ENCODE measurements at regions not wholly inside any gene's neighbourhood (a gene's known extent, or its start where the extent isn't known, plus 50 kb on each side); places are given as distances from the start of the nearest gene placed in this dataset.
"Not testable (repeated sequence)": the region's sequence is repeated elsewhere in the genome, so short reads cannot be mapped to it uniquely, and the experiment has no call there.

DNA sequence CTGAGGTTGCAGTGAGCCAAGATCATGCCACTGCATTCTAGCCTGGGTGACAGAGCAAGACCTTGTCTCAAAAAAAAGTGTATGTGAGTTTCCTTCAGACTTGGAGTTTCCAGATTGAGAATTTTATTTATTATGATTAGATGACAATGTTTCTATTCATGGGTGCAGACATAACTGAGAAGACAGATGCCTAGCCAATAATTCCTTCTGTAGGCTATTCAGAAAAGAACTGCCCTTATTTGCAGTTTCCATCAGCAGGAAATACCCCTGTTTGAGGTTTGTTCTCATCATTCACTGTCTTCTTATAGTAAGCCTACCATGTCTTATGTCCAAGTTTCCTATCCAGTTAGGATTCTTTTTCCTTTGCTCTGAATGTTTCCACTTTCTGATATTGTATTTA is 269.0 kb downstream of the KTN1 start:
- DNase-seq = no peak

DNA sequence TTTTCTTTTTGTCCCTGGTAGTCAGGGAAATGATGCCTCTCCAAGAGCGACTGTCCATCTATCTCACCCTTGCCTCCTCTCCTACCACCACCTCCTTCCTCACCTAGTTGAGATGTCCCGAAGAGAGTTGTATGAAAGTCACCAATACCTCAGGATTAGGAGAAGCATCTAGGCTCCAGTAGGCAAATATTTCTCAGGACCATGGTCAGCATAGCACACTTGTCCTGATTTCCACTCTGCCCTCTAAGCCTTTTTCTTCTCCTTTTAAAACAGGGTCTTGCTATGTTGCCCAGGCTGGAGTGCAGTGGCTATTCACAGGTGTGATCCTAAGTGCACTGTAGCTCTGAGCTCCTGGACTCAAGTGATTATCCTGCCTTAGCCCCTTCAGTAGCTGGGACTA is 268.4 kb upstream of the PELI2 start:
- DNase-seq = no peak

DNA sequence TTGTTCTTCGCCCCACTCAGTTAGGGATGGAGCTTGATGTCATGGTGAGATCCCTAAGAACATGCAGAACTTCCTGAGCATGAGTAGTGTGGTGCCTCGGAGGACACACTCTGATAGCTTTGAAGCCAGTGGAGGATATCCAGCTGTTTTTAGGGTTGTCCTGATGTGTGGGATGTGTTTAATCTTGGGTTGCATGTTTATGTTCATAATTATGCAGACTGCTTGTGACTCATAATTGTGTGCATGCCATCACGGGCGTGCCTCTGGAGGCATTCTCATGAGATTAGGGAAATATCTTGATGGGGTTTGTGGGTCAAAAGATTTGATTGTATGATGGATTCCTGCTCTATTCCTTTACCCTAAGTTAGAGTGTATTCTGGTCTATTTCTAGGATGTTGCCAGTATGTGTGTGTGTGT is 267.4 kb upstream of the PELI2 start:
- DNase-seq = no peak

DNA sequence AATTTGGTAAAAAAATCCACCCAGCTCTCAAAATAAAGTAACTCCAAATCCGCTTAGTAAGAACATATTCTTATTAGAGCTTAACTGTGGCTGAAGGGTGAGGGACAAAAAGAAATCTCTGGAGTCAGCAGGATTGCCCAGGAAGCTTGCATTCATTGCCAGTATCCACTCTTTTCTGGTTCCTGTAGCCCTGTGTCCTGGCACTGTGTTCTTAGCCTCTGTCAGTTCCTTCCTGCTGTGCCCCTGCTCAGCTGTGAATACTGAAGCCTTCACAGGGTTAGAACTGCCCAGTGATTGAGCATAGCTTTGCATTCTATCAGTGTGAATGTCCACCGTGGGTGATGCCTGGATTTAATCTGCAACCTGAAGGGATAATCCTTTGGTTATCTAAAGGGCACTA is 266.9 kb upstream of the PELI2 start:
- DNase-seq = no peak

DNA sequence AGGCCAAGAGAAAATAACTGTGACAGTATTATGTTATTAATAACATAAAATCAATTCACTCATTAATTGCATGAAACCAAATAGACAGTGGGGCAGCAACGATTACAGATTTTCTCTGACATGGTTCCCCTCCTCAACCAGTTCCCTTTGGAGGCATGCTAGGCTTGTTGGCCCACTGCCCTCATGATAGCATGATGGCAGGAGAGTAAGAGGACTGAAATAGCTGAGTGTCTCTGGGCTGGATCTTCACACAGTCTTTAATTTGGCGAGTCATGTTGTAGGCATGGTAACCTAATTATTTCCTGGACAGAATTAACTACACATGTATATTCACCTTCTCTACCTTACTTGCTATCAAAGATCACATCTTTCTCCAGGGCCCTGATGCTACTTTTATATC is 266.2 kb upstream of the PELI2 start:
- DNase-seq = no peak

DNA sequence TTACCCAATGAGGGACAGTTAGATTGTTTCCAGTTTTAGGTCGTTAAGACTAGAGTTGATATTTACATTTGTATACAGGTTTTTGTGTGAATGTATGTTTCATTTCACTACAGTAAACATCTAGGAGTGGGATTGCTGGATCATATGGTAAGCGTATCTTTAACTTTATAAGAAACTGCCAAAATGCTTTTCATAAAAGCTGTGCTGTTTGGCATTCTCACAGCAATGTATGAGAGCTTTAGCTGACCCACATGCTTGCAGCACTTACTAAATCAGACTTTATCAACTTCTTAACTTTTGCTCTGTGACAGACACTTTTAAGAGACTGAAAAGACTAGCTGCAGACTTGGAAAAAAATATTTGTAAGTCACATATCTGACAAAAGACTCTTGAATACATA is 262.5 kb upstream of the PELI2 start:
- DNase-seq = no peak

DNA sequence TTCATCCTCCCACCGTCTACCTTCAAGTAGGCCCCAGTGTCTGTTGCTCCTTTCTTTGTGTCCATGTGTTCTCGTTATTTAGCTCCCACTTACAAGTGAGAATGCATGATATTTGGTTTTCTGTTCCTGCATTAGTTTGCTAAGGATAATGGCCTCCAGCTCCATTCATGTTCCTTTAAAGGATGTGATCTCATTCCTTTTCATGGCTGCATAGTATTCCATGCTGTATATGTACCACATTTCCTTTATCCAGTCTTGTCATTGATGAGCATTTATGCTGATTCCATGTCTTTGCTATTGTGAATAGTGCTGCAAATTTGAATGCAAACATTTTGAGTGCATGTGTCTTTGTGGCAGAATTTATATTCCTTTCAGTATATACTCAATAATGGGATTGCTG is 259.6 kb upstream of the PELI2 start:
- DNase-seq = no peak

DNA sequence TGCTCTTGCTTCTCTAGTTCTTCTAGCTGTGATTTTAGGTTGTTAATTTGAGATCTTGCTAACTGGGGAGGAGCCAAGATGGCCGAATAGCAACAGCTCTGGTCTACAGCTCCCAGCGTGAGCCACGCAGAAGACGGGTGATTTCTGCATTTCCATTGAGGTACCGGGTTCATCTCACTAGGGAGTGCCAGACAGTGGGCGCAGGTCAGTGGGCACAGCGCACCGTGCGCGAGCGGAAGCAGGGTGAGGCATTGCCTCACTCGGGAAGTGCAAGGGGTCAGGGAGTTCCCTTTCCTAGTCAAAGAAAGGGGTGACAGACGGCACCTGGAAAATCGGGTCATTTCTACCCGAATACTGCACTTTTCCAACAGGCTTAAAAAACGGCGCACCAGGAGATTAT is 256.6 kb upstream of the PELI2 start:
- not testable (repeated sequence) for DNase-seq

DNA sequence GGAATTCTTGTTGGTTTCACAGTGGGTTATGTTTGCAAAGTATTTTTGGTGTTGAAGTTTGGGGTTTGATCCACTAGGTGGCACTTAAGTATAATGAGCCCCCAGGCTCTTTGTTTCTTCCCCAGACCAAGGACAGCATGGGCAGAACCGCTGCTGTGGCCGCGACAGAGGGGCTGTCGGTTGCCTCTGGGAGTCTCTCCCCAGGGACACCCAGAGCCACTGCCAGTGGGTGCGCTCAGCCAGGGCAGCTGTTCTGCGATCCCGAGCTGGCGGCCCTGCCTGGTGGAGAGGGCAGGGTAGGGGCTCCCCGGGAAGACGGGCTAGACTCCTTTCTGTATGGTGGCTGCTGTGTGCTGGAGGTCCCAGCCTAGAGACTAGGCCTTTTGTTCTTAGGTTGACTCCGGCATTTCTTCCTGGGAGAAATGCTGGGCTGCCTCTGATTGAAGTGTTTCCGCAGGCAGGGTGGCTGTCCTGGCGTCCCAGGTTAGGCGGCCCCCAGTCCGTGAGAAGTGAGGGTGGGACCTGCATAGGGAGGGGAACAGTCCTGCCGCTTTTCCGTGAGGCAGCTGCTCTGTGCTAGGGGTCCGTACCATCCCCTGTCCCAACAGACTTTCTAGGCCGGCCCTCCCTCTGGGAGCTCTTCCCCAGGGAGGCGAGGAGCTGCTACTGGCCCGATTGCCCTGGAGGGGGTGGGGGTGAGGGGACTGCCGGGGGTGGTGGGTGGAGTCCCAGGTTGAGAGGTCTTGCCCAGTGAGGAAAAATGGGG is 253.1 kb upstream of the PELI2 start:
- no peak for DNase-seq

DNA sequence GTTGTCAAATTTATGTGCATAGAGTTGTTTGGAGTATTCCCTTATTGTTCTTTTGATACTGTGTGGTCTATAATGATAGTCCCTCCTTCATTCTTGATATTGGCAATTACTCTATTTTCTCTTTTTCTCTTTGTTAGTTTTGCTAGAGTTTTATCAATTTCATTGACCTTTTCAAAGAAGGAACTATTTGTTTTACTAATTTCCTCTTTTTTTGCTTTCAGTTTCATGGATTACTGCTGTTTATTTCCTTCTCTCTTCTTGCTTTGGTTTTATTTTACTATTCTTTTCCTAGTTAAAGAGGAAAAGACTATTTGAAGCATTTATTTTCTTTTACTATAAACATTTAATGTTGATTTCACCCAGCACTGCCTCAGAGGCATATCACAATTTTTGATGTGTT is 250.9 kb upstream of the PELI2 start:
- DNase-seq = peak; percentile 70

DNA sequence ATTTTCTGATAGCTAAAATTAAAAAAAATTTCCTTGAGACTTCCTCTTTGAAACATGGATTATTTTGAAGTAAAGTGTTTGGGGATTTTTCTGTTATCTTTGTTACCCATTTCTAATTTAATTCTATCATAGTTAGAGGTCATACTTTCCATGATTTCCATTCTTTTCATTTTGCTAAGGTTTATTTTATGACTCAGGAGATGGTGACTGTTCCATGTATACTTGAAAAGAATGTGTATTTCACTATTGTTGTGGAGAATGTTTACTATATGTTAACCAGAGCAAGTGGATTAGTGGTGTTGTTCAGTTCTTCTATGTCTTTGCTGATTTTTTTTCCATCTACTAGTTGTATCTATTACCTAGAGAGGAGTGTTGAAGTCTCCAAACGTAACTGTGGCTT is 250.5 kb upstream of the PELI2 start:
- DNase-seq = no peak

DNA sequence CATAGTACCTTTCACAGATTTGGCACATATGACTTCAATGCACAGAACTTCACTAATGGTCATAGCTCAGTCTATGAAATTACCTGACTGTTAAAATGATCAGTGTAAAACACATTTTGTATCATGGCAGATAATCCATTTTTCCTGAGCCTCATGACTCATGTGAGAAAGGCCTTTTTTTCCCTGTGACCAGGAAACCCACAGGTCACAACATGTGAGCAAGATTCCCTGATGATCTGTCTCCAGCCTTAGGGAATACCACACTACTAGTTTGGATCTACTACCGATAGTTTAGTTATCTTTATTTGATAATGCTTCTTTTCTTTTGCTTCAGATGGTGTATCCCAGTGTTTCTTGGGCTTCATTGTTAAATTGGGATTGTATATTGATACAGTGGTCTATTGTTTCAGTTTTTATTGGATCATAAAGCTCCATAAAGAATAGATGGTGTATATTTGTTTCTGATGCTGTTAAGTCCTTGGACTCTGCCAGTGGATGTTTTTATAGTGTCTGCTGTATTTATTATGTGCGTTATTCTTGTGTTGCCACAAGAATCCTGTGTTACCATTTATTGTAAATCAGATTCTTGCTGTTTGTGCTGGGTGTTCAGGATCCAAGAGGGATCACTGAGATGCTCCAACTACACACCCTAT is 248.7 kb upstream of the PELI2 start:
- no peak for DNase-seq

DNA sequence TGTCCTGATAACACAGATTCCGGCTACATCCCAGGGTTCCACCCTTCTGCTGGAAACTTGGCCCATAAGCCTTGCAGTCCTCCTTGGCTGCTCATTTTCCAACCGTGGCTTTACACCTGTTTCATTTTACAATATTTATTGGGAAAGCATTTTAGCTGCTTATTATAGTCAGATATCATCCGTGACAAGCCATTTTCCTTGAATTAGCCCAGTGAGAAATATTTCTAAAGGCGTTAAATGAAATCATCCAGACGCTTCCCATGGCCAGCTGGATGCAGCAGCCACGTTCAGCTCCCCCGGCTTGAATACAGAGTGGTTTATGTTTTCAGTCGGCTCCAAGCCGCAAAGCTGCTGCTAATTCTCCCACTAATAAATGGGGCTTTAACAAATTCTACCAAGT is 245.0 kb upstream of the PELI2 start:
- DNase-seq = no peak

DNA sequence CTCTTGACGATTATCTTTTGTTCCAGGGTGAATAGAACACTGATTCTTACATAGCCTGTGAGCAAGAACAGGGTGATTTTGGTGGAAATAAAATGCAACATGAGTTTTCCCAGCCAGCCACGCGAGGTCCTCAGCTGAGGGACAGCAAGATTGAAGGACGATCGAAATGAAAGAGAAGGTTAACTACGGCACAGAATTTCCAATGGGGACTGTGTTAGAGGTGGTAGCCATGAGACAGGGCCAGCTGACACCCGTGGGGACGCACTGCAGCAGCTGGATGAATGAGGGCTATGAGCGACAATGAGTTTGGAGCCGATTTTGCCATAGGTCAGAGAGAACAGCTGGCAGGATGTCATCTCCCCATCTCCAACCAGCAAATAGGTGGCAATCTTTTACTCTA is 243.4 kb upstream of the PELI2 start:
- no peak for DNase-seq

DNA sequence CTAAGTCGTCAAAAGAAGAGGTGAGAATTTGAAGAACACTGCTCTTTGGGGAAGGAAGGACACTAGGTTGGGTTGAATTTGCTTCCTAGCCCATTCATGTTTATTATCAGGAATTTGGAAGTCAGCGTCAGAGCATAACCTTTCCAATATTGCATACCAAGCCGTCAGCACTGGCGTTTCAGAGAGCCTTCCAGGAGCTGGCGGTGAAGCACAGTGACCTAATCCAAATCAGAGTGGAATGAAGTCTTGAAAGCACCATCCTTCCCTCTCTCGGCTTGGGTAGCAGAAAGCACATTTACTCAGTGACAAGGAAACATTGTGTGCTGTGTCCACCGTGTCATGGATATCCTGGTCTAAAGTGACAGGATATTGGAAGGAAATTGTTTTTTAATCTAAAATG is 240.3 kb upstream of the PELI2 start:
- DNase-seq = no peak

DNA sequence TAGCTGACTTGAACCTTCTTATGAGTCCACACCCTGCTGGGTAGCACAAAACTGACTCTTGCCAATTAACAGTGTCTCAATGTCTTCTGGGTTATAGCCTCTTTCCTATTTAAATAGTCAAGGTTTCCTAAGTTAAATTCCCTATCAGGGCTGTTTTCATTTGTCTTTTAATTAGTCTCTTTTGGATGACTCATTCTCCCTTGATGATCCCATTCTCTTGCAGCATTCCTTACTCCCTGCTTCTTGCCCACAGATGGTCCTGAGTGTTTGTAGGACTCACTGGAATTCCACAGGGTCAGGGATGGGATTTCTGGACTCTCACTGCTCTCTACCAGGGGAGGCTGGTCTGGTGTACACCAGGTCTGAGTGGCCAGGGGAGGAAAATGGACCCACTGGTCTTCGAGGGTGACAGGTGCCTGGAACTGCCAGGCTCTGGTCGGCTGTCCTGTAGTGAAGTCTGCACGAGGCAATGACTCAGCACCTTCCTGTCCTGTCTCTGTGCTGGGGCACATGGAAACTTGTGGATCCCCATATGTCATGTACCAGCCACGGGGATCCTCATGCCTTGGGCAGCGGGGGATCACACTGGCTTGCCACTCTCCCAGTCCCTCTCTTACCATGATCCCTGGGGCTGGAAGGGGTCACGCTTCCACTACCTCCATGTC is 236.5 kb upstream of the PELI2 start:
- DNase-seq = no peak

DNA sequence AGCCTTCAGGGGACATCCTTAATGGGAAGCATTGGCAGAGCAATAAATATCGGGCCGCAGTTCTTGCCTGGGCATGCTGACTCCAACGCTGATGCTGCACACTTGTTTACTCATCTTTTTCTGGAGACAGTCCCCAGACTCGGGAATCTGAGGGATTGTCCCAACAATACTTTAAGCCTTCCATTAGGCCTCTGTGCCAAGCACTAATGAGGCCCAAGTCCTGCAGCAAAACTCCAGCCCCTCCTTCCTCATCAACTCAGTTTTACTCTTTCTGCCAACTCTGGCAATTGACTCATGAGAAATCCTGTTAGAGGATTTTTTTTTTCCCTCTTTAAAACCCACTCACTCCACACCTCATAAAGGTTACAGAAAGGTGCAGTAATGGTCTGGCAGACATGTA is 233.4 kb upstream of the PELI2 start:
- no peak for DNase-seq

DNA sequence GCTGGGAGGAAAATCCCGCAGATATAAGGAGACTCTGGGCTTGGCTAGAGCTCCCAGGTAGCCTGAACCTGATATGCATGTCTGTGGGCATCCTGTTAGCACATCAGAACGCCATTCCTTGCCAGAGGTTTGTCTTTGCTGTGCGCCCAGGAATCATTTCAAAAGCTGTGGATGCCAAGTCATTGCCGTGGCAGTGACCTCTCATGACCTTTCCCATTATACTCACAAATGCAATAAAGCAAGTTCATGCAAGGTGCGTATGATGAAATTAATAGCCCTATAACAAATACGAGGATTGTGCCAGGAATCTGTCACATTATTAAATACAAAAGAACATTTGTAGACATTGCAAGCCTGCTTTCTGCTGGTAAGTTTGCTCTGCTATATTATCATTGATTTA is 229.1 kb upstream of the PELI2 start:
- DNase-seq = no peak

DNA sequence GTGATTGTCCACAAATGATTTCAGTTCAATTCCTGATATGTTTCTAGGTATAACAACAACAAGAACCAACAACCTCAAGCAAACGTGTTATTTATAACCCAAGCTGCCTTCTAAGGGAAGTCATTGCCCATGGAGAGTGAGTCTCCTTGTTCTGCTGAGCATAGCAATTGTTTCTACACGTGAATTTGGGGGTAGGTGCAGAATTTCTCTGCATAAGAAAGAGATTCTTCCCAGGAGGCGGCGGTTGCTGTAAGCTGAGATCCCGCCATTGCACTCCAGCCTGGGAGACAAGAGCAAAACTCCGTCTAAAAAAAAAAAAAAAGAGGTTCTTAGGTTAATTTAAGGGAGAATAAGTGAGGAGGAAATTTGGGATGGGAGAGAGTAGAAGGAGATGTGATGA is 226.5 kb upstream of the PELI2 start:
- no peak for DNase-seq

DNA sequence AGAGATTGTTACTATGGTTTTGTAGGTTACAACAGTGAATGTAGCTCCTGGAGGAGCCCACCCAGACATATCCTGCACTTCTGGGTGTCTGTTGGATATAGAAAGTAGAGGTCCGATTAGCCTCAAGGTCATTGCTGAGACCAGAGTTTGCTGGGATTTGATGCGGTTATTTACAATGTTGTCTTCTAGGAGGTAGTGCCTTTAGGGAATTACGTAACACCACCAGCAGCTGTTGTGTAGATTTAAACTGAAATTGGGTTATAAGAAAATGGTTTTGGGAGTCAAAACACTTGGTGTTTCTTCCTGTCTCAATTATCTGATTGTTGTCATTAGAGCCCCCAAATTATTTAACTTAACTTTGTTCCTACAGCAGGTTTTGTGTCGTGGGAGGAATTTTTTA is 225.3 kb upstream of the PELI2 start:
- peak; percentile 7 for DNase-seq

DNA sequence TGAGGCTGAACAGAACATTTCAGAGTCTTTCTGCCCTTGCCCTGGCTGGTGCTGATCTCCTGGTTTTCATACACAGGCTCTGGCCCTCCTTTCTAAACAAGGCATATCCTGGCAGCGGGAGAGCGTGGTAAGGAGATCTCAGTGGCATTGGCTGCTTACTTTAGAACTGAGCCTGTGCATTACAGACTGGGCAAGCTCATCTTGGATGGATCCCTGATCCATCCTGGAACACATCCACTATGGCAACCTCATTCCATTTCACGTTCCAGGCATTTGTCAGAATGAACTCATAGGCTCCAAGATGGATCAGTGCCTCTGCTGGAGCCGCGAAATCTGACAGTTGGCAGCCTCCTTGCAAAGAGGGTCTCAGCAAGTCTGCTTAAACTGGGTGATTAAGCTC is 224.5 kb upstream of the PELI2 start:
- DNase-seq = no peak

DNA sequence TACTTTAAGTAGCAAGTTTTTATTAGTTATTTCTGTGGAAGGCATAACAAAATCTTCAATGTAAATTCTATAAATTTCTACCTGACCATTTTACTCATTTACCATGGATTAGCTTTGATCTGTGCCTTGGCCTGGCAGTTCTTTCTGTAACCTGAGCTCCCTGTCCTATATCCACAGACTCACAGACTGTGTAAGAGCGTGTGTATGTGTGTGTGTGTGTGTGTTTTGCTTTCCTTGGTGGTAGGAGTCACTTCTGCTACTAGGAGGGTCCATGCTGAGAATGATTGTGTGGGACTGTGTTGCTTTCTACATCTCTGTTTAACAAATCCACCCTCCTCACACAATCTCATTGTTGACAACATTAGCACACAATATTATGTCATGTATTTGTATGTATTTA is 221.2 kb upstream of the PELI2 start:
- DNase-seq = no peak

DNA sequence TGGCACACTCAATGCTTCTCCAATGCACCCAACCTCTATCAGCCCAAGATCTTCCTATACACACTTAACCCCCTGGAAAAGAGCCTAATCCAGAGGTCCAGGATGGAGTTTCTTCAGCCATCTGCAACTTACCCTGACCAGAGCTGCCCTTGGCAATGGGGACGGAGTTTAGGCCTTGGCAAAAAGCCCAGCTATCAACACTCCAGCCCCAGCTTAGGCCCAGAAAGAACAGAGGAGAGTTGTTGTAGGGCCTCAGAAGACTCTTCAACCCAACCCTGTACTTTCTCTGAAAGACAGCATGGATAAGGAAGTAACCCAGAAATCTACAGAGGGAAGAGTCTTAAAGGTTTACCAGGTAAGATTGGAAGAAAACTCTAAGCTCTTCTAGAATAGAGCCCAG is 219.3 kb upstream of the PELI2 start:
- no peak for DNase-seq

DNA sequence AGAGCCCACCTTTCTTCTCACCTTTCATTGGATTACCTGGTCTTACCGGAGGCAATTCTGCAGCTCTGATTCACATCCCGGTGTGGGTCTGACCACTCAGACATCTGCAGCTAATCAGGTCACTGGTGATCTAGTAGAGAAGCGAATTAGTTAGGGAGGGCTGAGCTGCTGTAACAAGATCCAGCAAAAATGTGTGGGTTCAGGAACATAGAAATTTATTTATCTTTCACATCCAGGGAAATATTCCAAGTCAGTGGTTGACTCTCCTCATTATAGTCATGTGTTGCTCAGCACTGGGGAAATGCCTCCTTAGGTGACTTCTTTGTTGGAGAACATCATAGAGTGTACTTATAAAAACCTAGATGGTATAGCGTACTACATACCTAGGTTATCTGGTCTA is 218.7 kb upstream of the PELI2 start:
- DNase-seq = no peak

DNA sequence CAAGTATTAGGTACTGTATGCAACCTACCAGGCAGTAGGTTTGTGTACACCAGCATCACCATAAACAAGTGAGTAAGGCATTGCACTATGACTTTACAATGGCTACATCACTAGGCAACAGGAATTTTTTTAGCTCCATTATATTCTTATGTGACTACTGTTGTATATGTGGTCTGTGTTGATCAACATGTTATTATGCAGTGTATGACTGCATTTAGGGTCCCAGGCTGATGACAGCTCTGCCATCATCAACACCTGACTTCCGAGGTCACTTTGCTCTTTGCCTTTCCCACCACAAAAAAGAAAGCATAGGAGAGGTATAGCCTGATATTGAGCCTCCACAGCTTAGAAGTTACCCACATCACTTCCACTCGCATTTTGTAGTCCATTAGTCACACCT is 217.5 kb upstream of the PELI2 start:
- DNase-seq = no peak

Data from MV-4-11 (cell line).